SW 1271 (cell line): ENCODE measurements at regions not wholly inside any gene's neighbourhood (a gene's known extent, or its start where the extent isn't known, plus 50 kb on each side); places are given as distances from the start of the nearest gene placed in this dataset.
"Not testable (repeated sequence)": the region's sequence is repeated elsewhere in the genome, so short reads cannot be mapped to it uniquely, and the experiment has no call there.

Experiments used
- DNase-seq, 2 experiments: peaks; one replicate each; lab custom pipeline; 2025; lab: John Stamatoyannopoulos, UW

GRCh38 chr5:27171761-27172261, 133.4 kb upstream of the CDH9 start:
- no peak for DNase-seq

- DNase-seq, result no peak
These were observed 120.4 kb upstream of the CDH9 start for GRCh38 chr5:27158775-27159174.

GRCh38 chr5:27158171-27158570, 119.8 kb upstream of the CDH9 start:
- no peak for DNase-seq

GRCh38 chr5:27144456-27144855, 106.1 kb upstream of the CDH9 start:
- no peak for DNase-seq

GRCh38 chr5:27140831-27141230, 102.4 kb upstream of the CDH9 start:
- DNase-seq, result no peak

GRCh38 chr5:27130587-27130986, 92.2 kb upstream of the CDH9 start:
- no peak for DNase-seq

GRCh38 chr5:27129926-27130325, 91.5 kb upstream of the CDH9 start:
- DNase-seq, result no peak

- no peak for DNase-seq
These were observed 87.5 kb upstream of the CDH9 start for GRCh38 chr5:27125856-27126255.

GRCh38 chr5:27124590-27124989, 86.2 kb upstream of the CDH9 start:
- peak in 1 of 2 experiments; percentile 68 for DNase-seq

- DNase-seq, result not testable (repeated sequence)
These were observed 81.4 kb upstream of the CDH9 start for GRCh38 chr5:27119736-27120321.

GRCh38 chr5:27103486-27103885, 65.1 kb upstream of the CDH9 start:
- no peak for DNase-seq

GRCh38 chr5:27095761-27096160, 57.4 kb upstream of the CDH9 start:
- not testable (repeated sequence) for DNase-seq

- DNase-seq, result no peak
These were observed 54.9 kb upstream of the CDH9 start for GRCh38 chr5:27093279-27093678.

- DNase-seq, result no peak
These were observed 53.5 kb upstream of the CDH9 start for GRCh38 chr5:27091858-27092257.

- not testable (repeated sequence) for DNase-seq
These were observed 50.4 kb upstream of the CDH9 start for GRCh38 chr5:27088822-27089221.
